Stimulated activated CD4-positive, alpha-beta T cell treated with anti-CD3 and anti-CD28 coated beads, Interleukin-4, amount 100 ng/mL, for 1 hour (primary cell): ENCODE measurements at regions not wholly inside any gene's neighbourhood (a gene's known extent, or its start where the extent isn't known, plus 50 kb on each side); places are given as distances from the start of the nearest gene placed in this dataset.

Experiments
- DNase-seq: peaks from one replicate; pipeline ENCODE4 v3.0.0-alpha.2; 2020

- no peak for DNase-seq
Measured at GRCh38 chr2:239579524-239580198, 178.8 kb upstream of the HDAC4 start.

- DNase-seq = no peak
Measured at GRCh38 chr2:239579081-239579480, 178.3 kb upstream of the HDAC4 start.

- no peak for DNase-seq
Measured at GRCh38 chr2:239578381-239578780, 177.6 kb upstream of the HDAC4 start.

GRCh38 chr2:239577935-239578334 lies 177.1 kb upstream of the HDAC4 start:
- DNase-seq = no peak

GRCh38 chr2:239576784-239577685 lies 176.2 kb upstream of the HDAC4 start:
- no peak for DNase-seq

- DNase-seq = no peak
Measured at GRCh38 chr2:239575931-239576445, 175.2 kb upstream of the HDAC4 start.

- no peak for DNase-seq
Measured at GRCh38 chr2:239574434-239575156, 173.8 kb upstream of the HDAC4 start.

GRCh38 chr2:239574054-239574433 lies 173.2 kb upstream of the HDAC4 start:
- DNase-seq = no peak

- no peak for DNase-seq
Measured at GRCh38 chr2:239570971-239571520, 170.2 kb upstream of the HDAC4 start.

- no peak for DNase-seq
Measured at GRCh38 chr2:239570216-239570925, 169.6 kb upstream of the HDAC4 start.

- peak; percentile 16 for DNase-seq
Measured at GRCh38 chr2:239569401-239570090, 168.7 kb upstream of the HDAC4 start.

GRCh38 chr2:239568601-239569000 lies 167.8 kb upstream of the HDAC4 start:
- DNase-seq = no peak

- no peak for DNase-seq
Measured at GRCh38 chr2:239567786-239568185, 167.0 kb upstream of the HDAC4 start.

- DNase-seq = no peak
Measured at GRCh38 chr2:239566995-239567568, 166.3 kb upstream of the HDAC4 start.

GRCh38 chr2:239566162-239566994 lies 165.6 kb upstream of the HDAC4 start:
- DNase-seq = no peak

- no peak for DNase-seq
Measured at GRCh38 chr2:239564587-239564986, 163.8 kb upstream of the HDAC4 start.

- DNase-seq = no peak
Measured at GRCh38 chr2:239563561-239563960, 162.7 kb upstream of the HDAC4 start.

- DNase-seq = no peak
Measured at GRCh38 chr2:239561446-239562001, 160.7 kb upstream of the HDAC4 start.

GRCh38 chr2:239559417-239560261 lies 158.8 kb upstream of the HDAC4 start:
- no peak for DNase-seq
